ENCODE measurements at regions not wholly inside any gene's neighbourhood (a gene's known extent, or its start where the extent isn't known, plus 50 kb on each side); places are given as distances from the start of the nearest gene placed in this dataset.

DNA sequence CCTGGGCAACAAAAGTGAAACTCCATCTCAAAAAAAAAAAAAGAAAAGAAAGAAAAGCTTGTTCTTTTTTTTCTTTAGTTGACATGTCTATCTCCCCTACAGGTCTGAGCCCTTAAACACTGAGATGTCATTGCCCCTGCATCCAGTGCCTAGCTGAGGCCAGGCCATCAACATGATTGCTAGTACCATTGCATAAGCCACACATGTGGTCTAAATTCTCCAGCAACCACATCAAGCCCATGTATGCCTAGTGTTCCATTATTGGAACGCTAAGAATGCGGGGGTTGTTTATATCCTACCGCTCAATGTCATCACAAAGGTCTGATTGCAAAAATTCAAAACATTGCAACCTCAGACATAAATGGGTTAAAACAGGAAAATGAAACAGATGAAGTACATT is 62.7 kb downstream of the NPTX2 start:
- no peak for DNase-seq (ENCODE audit: low read depth in 2 of 3, low spot score in 1 of 3)

DNA sequence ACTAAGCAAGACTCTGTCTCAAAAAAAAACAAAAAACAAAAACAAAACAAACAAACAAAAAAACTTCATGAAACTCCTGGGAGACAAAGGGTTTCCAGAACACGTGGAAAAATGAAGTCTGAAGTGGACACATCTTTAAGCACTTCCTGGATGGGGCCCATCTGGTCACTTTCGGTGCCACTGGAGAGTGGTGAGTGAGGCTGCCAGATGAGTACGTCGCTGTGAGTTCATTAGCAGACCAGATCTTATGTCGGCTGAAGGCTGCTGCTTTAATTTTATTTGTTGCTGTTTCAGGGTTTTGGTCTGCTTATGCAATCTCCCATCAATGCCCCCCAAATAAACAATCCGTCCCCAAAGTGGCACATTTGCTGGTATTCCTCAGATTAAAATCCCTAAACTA is 64.4 kb downstream of the NPTX2 start:
- no peak for DNase-seq (ENCODE audit: low read depth in 2 of 3, low spot score in 1 of 3)

DNA sequence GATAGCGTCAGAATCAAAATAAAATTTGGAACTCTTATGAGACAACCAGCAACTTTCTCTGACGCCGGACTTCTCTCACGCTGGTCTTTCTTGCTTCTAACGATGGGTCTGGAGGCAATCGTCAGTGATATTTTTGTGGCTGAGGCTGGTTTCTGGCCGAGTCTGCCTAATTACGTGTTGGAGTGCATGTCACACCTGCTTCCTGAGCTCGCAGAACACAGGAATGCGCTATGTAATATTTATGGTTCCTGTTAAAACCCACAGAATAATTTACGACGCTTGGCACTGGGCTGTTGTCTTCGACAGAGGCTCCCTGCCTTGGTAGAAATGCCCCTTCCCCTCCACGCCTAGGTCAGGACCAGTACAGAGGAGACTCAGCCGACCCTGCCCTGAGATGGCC is 64.9 kb downstream of the NPTX2 start:
- DNase-seq (ENCODE audit: low read depth in 2 of 3, low spot score in 1 of 3) = no peak

DNA sequence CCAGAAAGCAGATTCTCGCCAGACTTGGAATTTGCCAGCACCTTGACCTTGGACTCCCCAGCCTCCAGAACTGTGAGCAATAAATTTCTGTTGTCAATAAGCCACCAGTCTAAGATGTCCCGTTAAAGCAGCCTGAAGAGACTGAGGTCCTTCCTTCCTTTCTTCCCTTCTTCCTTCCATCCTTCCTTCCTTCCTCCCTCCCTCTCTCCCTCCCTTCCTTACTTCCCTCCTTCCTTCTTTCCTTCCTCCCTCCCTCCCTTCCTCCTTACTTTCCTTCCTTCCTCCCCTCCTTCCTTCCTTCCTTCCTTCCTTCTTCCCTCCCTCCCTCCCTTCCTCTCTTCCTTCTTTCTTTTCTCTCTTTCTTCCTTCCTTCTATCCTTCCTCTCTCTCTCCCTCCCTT is 66.4 kb downstream of the NPTX2 start:
- no peak for DNase-seq (ENCODE audit: low read depth in 2 of 3, low spot score in 1 of 3)

DNA sequence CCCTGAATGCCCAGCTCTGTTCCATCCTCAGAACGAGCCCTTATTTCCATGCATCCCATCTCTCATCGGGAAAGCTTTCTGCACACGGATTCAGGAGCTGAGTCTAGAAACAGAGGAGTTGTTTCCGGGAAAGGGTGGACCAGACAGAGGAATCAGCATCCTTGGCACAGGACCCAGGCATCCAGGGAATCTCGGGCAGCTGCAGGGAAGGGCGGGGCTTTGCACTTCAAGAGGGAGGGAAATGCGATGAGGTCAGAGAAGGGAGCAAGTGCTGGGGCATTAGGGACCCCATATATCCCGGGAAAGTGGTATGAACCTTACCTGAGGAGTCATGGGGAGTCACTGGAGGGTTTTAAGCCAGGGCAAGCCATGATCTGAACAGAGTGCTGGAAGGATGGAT is 68.5 kb downstream of the NPTX2 start:
- no peak for DNase-seq (ENCODE audit: low read depth in 2 of 3, low spot score in 1 of 3)

DNA sequence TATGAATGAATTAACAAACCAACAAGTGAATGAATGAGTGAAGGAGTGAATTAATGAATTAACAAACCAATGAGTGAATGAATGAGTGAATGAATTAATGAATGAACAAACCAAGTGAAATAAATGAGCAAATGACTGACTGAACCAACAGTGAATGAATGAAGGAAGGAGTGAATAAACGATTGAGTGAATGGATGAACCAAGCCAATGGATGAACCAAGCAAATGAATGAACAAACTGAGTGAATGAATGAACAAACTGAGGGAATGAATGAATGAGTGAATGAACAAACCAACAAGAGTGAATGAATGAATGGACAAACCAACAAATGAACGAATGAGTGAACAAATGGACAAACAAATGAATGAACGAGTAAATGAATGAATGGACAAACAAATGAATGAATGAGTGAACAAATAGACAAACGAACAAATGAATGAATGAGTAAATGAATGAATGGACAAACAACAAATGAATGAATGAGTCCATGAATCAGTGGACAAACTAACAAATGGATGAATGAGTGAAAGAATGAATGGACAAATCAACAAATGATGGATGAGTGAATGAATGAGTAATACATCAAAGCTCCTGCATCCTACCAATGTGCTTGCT is 69.5 kb downstream of the NPTX2 start:
- no peak for DNase-seq (ENCODE audit: low read depth in 2 of 3, low spot score in 1 of 3)

DNA sequence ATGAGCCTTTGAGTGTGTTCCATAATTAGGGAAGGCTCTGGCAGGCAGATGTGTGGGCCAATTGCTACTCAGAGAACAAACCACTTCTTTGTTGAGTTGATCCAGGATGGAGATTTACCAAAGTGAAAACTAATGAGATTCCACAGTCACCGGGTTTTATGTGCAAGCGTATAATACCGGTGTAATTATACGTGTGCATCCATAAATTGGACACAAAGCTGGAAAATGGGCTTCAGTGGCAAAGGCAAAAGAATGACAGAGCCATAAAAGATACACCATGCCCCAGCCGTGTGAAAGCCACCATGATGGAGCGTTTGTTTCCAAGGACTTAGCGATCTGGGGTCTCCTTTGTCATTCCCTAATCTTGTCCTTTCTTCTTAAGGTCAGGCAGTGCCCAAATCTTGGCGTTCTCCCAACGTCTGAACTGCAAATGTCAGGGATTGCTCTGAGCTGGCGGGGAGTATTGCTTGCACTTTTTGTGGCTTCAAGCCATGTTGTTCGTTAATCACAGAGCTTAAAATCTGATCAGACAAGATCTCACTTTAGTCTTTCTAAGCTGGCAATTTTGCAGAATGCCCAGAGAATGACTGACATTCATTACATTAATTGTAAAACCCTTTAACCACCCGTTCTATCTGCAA is 70.1 kb downstream of the NPTX2 start:
- DNase-seq (ENCODE audit: low read depth in 2 of 3, low spot score in 1 of 3) = no peak

DNA sequence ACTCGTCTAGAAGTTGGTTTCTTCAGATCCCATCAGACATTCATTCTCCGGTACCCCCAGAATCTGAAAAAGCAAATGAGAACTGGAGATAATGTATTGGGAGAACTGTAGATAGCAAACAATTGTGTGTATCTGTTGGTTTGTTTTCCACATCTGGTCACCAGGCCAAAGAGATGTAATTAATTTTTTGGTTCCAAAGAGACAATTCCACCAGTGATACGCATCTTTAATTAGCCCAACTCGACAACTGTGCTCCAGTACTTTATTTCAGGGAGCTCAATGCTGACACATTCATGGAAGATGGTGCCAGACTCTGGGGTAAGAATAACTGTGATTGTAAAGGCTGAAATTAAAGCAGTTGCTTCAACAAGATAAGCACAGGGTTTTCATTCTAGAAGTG is 74.5 kb downstream of the NPTX2 start:
- no peak for DNase-seq (ENCODE audit: low read depth in 2 of 3, low spot score in 1 of 3)

DNA sequence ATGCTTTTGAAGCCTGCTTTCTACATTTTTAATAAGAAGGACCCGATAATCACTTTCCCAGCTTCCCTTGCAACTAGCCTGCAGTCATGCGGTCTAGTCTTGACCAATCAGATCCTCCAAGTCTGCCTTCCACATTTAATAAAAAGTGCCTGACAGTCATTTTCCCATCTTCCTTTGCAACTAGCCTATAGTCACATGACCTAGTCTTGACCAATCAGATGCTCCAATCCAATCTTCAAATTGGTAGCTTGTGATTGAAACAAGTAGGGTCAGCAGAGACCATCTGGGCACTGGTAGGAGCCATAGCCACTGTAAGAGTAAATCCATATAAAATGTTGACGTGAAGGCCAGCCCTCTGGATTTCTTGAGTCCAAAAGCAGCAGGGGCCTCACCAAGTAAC is 80.0 kb downstream of the NPTX2 start:
- no peak for DNase-seq (ENCODE audit: low read depth in 2 of 3, low spot score in 1 of 3)

DNA sequence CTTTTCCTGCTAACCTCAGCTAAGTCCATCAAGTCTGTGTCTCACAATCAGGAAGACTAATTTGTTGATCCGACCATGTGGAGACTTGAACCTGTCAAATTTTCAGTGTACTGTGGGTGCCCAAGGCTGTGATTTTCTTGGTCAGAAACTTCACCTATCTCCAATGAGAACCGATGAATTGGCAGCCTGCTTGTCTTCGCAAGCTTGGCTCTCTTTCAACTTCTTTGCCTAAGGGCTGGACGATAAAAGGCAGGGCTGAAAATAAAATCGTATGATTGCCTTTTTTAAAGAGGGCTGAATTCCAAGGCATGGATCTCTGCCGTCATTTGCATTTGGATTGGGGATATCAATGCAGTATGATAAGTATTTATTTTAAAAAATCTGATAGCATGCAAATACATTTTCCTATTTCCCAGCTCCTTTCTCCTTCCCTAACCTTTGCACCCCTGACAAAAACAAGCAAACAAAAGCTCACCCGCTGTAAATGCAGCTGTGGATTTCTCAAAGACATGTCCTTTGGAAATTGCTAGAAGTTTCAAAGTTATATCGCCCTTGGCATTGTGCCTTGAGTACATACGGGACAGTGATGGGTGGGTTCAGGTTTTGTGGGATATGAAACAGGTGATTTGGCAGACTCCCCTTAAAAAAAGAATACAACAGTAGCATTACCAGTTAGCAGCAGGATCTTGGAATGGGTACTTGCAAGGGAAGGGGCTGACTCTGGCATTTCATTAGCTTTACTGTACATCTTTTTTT is 80.6 kb downstream of the NPTX2 start:
- DNase-seq (ENCODE audit: low read depth in 2 of 3, low spot score in 1 of 3) = no peak

DNA sequence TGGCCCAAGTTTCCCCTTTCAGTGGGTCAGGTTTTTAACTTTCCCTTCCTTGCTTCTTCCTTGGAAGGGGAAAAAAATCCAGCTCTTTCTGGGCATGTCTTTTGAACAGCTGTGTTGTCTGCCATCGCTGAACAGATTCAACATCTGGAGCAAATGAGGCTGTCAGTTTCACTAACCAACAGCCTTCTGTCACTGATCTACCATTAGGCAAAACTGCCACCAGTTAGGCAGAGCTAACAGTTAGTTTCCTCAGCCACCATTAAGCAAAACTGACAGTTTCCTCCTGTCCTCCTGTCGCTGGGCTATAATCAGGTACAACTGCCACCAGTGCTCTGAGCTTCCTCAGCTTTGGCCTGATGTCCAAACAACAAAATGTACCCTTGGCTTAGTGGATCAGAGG is 81.9 kb downstream of the NPTX2 start:
- no peak for DNase-seq (ENCODE audit: low read depth in 2 of 3, low spot score in 1 of 3)

DNA sequence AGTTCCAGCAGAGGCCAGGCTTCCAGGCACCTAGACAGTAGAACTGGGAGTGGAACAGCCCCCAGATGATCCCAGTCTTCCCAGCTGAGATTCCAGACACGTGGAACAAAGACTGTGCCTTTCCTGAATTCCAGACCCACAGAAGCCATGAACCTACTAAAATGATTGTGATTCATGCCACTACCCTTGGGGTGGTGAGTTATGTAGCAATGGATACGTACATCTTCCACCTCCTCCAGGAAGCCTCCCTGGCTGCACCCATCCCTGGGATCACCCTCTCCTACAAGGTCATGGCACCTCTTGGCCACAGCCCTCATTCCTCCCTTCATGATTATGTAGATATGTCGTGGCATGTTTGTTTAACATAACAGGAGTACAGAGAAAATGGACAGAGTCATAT is 83.4 kb downstream of the NPTX2 start:
- DNase-seq (ENCODE audit: low read depth in 2 of 3, low spot score in 1 of 3) = no peak

DNA sequence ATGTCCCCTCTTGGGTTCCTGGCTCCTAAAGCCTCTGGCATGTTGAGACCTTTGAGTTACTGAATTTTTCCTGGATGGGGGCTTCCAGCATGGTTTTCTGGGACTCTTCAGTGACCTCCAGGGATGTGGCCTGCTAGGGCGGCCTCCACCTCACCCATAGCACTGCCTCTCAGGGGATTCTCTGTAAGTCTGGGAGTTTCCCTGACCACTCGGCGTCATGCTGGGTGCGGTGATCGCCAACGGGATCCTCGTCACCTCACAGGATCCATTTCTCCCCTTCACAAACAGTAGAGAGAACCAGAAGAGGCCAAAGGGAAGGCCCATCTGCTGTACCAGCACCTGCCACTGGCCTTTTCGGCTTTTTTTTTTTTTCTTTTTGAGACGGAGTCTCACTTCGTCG is 84.3 kb downstream of the NPTX2 start:
- no peak for DNase-seq (ENCODE audit: low read depth in 2 of 3, low spot score in 1 of 3)

DNA sequence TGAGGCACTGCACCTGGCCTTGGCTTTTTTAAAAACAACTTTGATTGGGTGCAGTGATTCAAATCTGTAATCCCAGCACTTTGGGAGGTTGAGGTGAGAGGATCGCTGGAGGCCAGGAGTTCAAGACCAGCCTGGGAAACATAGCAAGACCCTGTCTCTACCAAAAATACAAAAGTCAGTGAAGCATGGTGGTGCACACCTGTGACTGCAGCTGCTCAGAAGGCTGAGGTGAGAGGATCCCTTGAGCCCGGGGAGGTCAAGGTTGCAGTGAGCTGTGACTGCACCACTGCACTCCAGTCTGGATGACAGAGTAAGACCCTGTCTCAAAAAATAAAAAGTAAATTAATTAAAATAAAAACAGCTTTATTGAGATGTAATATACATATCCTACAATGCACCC is 84.9 kb downstream of the NPTX2 start:
- no peak for DNase-seq (ENCODE audit: low read depth in 2 of 3, low spot score in 1 of 3)

DNA sequence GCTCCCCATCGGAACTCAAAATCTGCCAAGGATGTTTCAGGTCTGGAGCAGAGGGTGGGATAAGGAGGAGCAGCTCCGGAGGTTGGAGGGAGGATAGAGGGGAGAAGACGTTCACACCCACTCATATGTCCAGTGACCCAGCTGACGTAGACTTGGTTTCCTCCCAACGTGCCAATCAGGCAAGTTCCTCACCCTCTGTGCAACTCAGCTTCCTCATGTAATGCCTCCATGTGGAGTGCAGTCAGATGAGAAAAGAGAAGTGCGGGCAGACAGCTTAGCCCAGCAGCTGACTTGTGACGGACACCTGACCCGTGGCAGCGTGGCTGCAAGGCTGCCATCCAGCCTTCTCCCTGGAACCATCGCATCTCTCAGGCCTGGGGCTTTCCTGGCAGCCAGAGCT is 86.8 kb downstream of the NPTX2 start:
- no peak for DNase-seq (ENCODE audit: low read depth in 2 of 3, low spot score in 1 of 3)

DNA sequence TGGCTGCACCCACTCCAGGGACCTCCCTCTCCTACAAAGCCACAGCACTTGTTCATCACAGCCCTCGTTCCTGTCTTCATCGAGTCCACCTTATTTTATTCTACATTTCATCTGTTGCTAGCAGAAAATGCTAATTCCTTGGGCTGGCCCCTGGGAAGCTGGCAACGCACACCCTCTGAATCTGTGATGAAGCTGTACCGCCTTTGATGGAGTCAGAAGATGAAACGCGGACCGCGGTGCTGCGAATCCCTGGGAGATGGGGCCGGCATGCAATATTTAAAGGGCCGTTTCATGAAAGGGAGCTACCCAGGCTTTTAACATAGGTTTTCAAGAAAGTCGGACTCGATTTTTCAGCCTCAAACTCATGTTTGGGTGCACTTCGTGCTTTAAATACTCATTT is 88.5 kb downstream of the NPTX2 start:
- DNase-seq (ENCODE audit: low read depth in 2 of 3, low spot score in 1 of 3) = no peak

DNA sequence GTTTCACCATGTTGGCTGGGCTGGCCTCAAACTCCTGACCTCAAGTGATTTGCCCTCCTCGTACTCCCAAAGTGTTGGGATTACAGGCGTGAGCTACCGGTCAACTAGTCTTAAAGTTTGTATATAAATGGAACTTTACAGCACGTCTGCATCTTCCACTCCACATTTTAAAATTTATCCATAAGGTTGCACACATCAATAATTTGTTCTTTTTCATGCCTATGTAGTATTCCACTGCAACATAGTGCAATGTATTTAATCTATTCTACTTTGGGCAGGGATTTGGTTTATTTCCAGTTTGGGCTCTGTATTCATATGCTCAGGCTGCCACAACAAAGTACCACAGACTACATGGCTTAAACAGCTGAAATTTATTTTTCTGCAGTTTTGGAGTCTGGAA is 90.0 kb downstream of the NPTX2 start:
- no peak for DNase-seq (ENCODE audit: low read depth in 2 of 3, low spot score in 1 of 3)

DNA sequence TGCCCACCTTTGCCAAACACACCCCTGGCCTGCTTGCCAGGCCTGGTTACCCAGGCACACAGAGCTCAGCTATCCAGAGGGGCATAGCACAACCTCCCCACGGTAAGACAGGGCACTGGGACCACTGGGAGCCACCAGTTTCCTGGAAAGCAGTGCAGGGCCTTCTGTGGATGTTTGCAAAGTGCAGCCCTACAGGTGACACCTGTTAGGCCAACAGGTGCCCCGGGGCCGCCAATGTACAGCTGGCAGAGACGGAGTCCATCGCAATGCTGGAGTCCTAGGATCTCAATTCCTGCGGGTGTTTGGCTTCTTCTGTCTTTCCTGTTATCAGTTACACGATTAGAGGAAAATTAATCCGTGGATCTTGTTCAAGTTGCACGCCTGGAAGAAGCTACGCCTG is 94.9 kb downstream of the NPTX2 start:
- no peak for DNase-seq (ENCODE audit: low read depth in 2 of 3, low spot score in 1 of 3)

DNA sequence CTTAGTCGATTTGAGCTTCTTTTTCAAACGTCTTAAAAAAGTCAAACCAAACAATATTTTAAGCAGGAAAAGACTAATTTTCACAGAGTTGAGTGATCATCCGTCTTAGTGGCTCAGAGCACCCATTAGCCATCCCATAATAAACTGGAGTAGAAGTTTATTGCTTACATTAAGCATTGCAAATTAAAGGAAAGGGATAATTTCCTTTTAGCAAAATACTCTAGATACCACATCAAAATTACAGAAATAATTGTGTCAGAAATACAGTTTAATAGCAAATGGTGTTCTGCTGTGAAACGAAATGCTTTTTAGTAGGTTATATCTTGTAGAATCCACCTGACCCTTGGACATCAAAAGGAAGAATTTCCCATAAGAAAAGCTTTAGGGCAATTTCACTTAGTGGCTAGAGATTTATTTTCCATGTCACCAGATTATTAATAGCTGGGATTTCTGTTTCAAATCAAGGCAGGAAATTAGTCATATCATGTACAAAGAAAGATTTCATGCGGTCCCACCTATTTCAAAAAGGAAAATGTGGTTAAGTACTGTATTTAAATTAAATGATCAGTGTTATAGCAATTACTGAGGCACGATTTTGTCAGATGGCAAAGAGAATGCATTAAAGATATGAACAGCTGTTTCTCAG is 96.2 kb downstream of the NPTX2 start:
- no peak for DNase-seq (ENCODE audit: low read depth in 2 of 3, low spot score in 1 of 3)

DNA sequence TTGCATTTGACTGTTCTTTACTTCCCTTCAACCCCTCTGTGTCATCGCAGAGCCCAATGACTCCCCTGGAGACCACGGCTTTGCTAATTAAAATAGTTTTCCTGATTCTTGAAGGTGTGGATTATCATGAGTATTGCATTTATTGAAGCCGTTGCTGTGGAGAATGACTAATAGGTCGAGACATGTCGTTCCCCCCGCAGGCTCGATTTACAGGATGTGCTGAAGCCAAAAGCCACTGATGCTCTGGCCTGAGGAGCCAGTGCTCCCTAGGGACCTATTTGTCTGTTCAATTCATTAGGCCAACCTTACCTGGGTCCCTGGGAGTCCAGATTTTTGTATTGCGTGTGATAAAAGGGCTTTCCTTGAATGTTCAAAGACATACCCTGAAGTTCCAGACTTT is 102.3 kb downstream of the NPTX2 start:
- no peak for DNase-seq (ENCODE audit: low read depth in 2 of 3, low spot score in 1 of 3)

DNA sequence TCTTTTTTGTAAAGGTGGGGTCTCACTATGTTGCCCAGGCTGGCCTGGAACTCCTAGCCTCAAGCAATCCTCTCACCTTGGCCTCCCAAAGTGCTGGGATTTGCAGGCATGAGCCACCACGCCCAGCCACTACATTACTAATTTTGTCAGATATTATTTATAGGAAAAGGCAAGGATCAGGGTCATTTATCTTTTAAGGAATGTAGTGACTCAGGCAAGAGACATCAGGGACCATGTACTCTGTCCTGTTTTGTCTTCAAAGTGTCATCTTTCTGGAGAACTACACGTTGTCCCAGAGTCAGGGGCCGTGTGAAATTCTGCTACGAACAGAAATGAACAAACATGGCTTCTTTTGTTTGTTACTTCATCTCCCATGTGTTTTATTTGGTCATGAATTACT is 105.3 kb downstream of the NPTX2 start:
- DNase-seq (ENCODE audit: low read depth in 2 of 3, low spot score in 1 of 3) = no peak

DNA sequence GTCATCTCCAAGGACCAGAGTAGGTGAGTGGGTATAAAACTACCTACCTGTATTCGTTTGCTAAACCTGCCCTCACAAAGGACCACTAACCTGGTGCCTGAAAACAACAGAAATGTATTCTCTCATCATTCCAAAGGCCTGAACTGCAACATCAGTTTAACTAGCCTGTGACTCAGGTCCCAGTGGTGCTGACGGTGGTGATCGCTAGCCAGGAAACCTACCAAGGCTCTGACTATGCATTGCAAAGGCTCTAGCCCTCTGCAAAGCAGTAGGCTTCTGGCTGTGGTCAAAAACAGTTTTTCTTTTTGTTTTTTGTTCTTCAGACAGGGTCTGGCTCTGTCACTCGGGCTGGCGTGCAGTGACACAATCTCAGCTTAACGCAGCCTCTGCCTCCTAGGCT is 107.5 kb downstream of the NPTX2 start:
- DNase-seq (ENCODE audit: low read depth in 2 of 3, low spot score in 1 of 3) = no peak

Data from stimulated activated CD4-positive, alpha-beta T cell treated with anti-CD3 and anti-CD28 coated beads, Interleukin-12 subunit alpha, Interleukin-12 subunit beta, amount 100 ng/mL, for 48 hours (primary cell).